CD14-positive monocyte (primary cell): ENCODE measurements at regions not wholly inside any gene's neighbourhood (a gene's known extent, or its start where the extent isn't known, plus 50 kb on each side); places are given as distances from the start of the nearest gene placed in this dataset.

Experiments
- DNase-seq, 3 donors: peaks; one replicate each; pipeline ENCODE4 v3.0.0-alpha.2; 2011 to 2022
- H2AFZ ChIP-seq: 2 replicates; pipeline ENCODE4 v1.6.0; 2012; ENCODE audit warnings: mild to moderate bottlenecking, low read depth, low read length, inconsistent platforms; ENCODE audit not compliant: insufficient read depth, poor library complexity, severe bottlenecking
- H3K27ac ChIP-seq, 2 donors: 1 replicate in 1 of 2; 2 replicates in 1 of 2; pipeline ENCODE4 v1.5.1; 2012 to 2013; ENCODE audit warnings: low read length in 2 of 2, control low read depth in 1 of 2, inconsistent platforms in 1 of 2, low read depth in 1 of 2, mild to moderate bottlenecking in 1 of 2
- H3K27me3 ChIP-seq, 2 donors: one replicate each; pipeline versions ENCODE4 v1.6.0 to v1.6.1; 2011 to 2013; ENCODE audit warnings: low read length in 2 of 2; ENCODE audit not compliant: control insufficient read depth in 2 of 2, insufficient read depth in 2 of 2
- H3K36me3 ChIP-seq, 2 donors: replicated peaks in 1 of 2; 1 replicate in 1 of 2; 2 replicates in 1 of 2; pipeline versions ENCODE4 v1.5.1 to v1.6.1; 2012 to 2013; ENCODE audit warnings: low read length in 2 of 2, control low read depth in 1 of 2, inconsistent platforms in 1 of 2, mild to moderate bottlenecking in 1 of 2; ENCODE audit not compliant: insufficient read depth in 2 of 2, control insufficient read depth in 1 of 2
- H3K4me1 ChIP-seq, 2 donors: 1 replicate in 1 of 2; 2 replicates in 1 of 2; pipeline versions ENCODE4 v1.5.1 to v1.6.1; 2012 to 2013; ENCODE audit warnings: low read length in 2 of 2, control low read depth in 1 of 2, inconsistent platforms in 1 of 2, mild to moderate bottlenecking in 1 of 2, moderate library complexity in 1 of 2; ENCODE audit not compliant: insufficient read depth in 2 of 2, control insufficient read depth in 1 of 2
- H3K4me2 ChIP-seq: replicated peaks from 2 replicates; pipeline ENCODE3; 2012; ENCODE audit warnings: low read length, moderate library complexity, mild to moderate bottlenecking; ENCODE audit not compliant: poor library complexity, severe bottlenecking; ENCODE audit errors: extremely low read depth
- H3K4me3 ChIP-seq, 3 experiments: fragments of 200-600 bp in 1 of 3; sonication (generic) in 1 of 3; replicated peaks in 1 of 3; 1 replicate in 2 of 3; 2 replicates in 1 of 3; pipeline ENCODE4 v1.5.1; 2011 to 2013; ENCODE audit warnings: low read length in 3 of 3, mild to moderate bottlenecking in 3 of 3, control low read depth in 2 of 3, low read depth in 2 of 3, inconsistent platforms in 1 of 3, moderate library complexity in 1 of 3
- H3K79me2 ChIP-seq: 2 replicates; pipeline ENCODE4 v1.6.0; 2012; ENCODE audit warnings: mild to moderate bottlenecking, control low read depth, inconsistent platforms, low read length, moderate library complexity; ENCODE audit not compliant: insufficient read depth
- H3K9ac ChIP-seq: 2 replicates; pipeline ENCODE4 v1.6.0; 2017; ENCODE audit warnings: low read length, mild to moderate bottlenecking; ENCODE audit not compliant: insufficient read depth, poor library complexity, severe bottlenecking
- H3K9me3 ChIP-seq, 2 donors: replicated peaks in 1 of 2; 1 replicate in 1 of 2; 2 replicates in 1 of 2; pipeline versions ENCODE4 v1.5.1 to v1.6.1; 2012 to 2013; ENCODE audit warnings: low read length in 2 of 2, control low read depth in 1 of 2; ENCODE audit not compliant: control insufficient read depth in 1 of 2, insufficient read depth in 1 of 2
- H4K20me1 ChIP-seq: 2 replicates; pipeline ENCODE4 v1.6.0; 2012; ENCODE audit warnings: mild to moderate bottlenecking, low read length, control low read depth, moderate library complexity; ENCODE audit not compliant: insufficient read depth
- H3K27ac Mint-ChIP-seq, 7 donors: one replicate each; pipeline ENCODE4 v1.8.0; 2020; ENCODE audit warnings: mild to moderate bottlenecking in 7 of 7, mixed read lengths in 7 of 7, moderate library complexity in 6 of 7, inconsistent platforms in 2 of 7
- H3K27me3 Mint-ChIP-seq, 3 donors: one replicate each; pipeline ENCODE4 v1.8.0; 2021 to 2022; ENCODE audit warnings: low read depth in 3 of 3, mild to moderate bottlenecking in 3 of 3, mixed read lengths in 3 of 3, moderate library complexity in 3 of 3, inconsistent platforms in 1 of 3
- H3K36me3 Mint-ChIP-seq, 2 donors: one replicate each; pipeline ENCODE4 v1.8.0; 2020; ENCODE audit warnings: mixed read lengths in 2 of 2, inconsistent platforms in 1 of 2, mild to moderate bottlenecking in 1 of 2
- H3K4me1 Mint-ChIP-seq: one replicate; pipeline ENCODE4 v1.8.0; 2020; ENCODE audit warnings: mild to moderate bottlenecking, mixed read lengths
- H3K4me3 Mint-ChIP-seq, 2 donors: one replicate each; pipeline ENCODE4 v1.8.0; 2020; ENCODE audit warnings: mild to moderate bottlenecking in 2 of 2, mixed read lengths in 2 of 2, moderate library complexity in 1 of 2
- H3K9me3 Mint-ChIP-seq, 7 donors: one replicate each; pipeline ENCODE4 v1.8.0; 2020 to 2022; ENCODE audit warnings: mixed read lengths in 7 of 7, mild to moderate bottlenecking in 6 of 7, moderate library complexity in 6 of 7, inconsistent platforms in 2 of 7
- WGBS: methylation state at CpG from one replicate; pipeline ENCODE4 v1.1.5; 2013; ENCODE audit warnings: missing lambda C conversion rate; ENCODE audit not compliant: insufficient coverage; 5-methylcytosine and 5-hydroxymethylcytosine counted together
- intact Hi-C, 2 donors: fragments of 100-400 bp; cut with micrococcal nuclease; formaldehyde crosslinking; loops; one replicate each; pipeline versions ENCODE4 v1.15.0 to v1.15.1; 2023
- TF ChIP-seq, protein P1 (sequence below): fragments of 200-600 bp; IDR thresholded peaks from one replicate; pipeline ENCODE4 v1.8.0; 2022; ENCODE audit warnings: antibody characterized with exemption, mild to moderate bottlenecking

DNA sequence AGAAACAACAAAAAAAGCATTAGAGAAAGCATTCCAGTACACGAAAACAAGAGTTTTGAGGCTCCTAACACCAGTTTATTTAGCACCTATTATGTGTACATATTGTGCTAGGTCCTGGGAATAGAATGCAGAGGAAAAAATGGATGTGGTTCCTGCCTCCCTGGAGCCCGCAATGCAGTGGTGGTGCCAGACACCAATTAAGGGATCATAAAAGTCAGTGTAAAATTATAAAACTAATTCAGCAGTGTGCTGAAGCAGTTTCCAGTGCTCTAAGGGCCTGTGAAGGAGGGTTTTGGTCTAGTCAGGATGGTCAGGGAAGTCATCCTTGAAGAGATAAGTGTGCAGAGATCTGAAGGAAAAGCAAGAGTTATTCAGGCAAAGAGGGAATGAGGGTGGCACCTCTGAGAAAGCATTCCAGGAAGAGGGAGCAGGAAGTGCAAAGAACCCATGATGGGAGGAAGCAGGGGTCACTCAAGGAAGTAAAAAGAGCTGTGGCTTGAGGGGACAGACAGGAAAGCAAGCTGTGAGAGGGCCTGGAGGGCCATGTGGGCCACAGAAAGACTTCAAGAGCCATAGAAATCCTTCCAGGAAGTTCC lies 65.2 kb upstream of the IFNLR1 start:
- Histone ChIP-seq H4K20me1 (no peaks in the 10 kb centered on the region), H3K9me3 (peaks cover 0 to 2% of the 10 kb centered on the region in 2 donors), H3K4me3 (no peak overlapping the region), H3K27me3 (no peaks in the 10 kb centered on the region), H3K9ac (no peak overlapping the region), H2AFZ (no peak overlapping the region), H3K79me2 (no peaks in the 10 kb centered on the region), H3K4me1 (peaks cover 5 to 8% of the 10 kb centered on the region in 2 donors), H3K36me3 (no peaks in the 10 kb centered on the region), H3K27ac (no peak overlapping the region), H3K4me2 (no peak overlapping the region)
- WGBS, result 100% methylated on average over 1 of the region's 2 CpGs
- TF ChIP-seq, protein P1, sequence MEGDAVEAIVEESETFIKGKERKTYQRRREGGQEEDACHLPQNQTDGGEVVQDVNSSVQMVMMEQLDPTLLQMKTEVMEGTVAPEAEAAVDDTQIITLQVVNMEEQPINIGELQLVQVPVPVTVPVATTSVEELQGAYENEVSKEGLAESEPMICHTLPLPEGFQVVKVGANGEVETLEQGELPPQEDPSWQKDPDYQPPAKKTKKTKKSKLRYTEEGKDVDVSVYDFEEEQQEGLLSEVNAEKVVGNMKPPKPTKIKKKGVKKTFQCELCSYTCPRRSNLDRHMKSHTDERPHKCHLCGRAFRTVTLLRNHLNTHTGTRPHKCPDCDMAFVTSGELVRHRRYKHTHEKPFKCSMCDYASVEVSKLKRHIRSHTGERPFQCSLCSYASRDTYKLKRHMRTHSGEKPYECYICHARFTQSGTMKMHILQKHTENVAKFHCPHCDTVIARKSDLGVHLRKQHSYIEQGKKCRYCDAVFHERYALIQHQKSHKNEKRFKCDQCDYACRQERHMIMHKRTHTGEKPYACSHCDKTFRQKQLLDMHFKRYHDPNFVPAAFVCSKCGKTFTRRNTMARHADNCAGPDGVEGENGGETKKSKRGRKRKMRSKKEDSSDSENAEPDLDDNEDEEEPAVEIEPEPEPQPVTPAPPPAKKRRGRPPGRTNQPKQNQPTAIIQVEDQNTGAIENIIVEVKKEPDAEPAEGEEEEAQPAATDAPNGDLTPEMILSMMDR, result no peak
- H3K27ac Mint-ChIP-seq, result no peak overlapping the region
- DNase-seq, result no peak
- H3K4me3 Mint-ChIP-seq, result no peak overlapping the region
- peaks cover 15% of the 10 kb centered on the region for H3K4me1 Mint-ChIP-seq
- peaks cover 0 to 2% (median 0%) of the 10 kb centered on the region in 3 donors for H3K27me3 Mint-ChIP-seq
- intact Hi-C loops, result no loop called here
- H3K36me3 Mint-ChIP-seq, result no peaks in the 10 kb centered on the region
- peaks cover 2 to 16% (median 6%) of the 10 kb centered on the region in 7 donors for H3K9me3 Mint-ChIP-seq

DNA sequence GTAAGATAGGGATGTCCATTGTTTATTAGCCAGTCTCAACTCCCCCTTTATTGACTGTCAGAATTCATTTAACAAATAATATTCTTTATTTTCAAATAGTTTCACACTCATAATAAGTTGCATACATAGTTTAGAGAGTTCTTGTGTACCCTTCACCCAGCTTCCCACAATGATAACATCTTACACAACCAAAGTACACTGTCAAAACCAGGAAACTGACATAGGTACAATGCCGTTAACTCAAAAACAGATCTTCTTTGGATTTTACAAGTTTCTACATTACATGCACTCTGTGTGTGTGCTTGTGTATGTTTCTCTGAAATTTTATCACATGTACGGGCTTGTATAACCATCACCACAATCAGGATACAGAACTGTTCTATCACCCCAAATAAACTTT lies 64.4 kb upstream of the IFNLR1 start:
- Histone ChIP-seq H3K27me3 (no peaks in the 10 kb centered on the region), H3K79me2 (no peaks in the 10 kb centered on the region), H3K9me3 (peaks cover 0 to 2% of the 10 kb centered on the region in 2 donors), H3K4me2 (no peak overlapping the region), H3K27ac (no peak overlapping the region), H2AFZ (no peak overlapping the region), H3K36me3 (no peaks in the 10 kb centered on the region), H3K9ac (no peak overlapping the region), H3K4me3 (no peak overlapping the region), H4K20me1 (no peaks in the 10 kb centered on the region), H3K4me1 (peaks cover 5 to 8% of the 10 kb centered on the region in 2 donors)
- Mint-ChIP-seq H3K9me3 (peaks cover 2 to 17% (median 6%) of the 10 kb centered on the region in 7 donors), H3K36me3 (no peaks in the 10 kb centered on the region), H3K27me3 (peaks cover 0 to 2% (median 1%) of the 10 kb centered on the region in 3 donors), H3K4me1 (peaks cover 15% of the 10 kb centered on the region), H3K4me3 (no peak overlapping the region), H3K27ac (no peak overlapping the region)
- intact Hi-C loops, result no loop called here
- no CpG with 5 or more reads among the region's 2 CpGs for WGBS
- TF ChIP-seq, protein P1, result no peak
- no peak for DNase-seq
